Keratinocyte (primary cell): ENCODE measurements at regions not wholly inside any gene's neighbourhood (a gene's known extent, or its start where the extent isn't known, plus 50 kb on each side); places are given as distances from the start of the nearest gene placed in this dataset.

Source experiments
- DNase-seq: peaks from one replicate; pipeline ENCODE4 v3.0.0-alpha.2; 2011; ENCODE audit warnings: low read depth, missing footprints, low spot score
- FAIRE-seq: peaks from 2 replicates; lab custom pipeline; 2011; peaks lifted over from hg19 to GRCh38; lab: Jason Lieb, UNC
- H2AFZ ChIP-seq: 2 replicates; pipeline ENCODE4 v1.6.0; 2012; ENCODE audit warnings: low read length, control low read depth, inconsistent platforms; ENCODE audit not compliant: control insufficient read depth
- H3K27ac ChIP-seq: 2 replicates; pipeline ENCODE4 v1.5.1; 2011; ENCODE audit warnings: low read length; ENCODE audit not compliant: control insufficient read depth, insufficient read depth
- H3K27me3 ChIP-seq: 3 replicates; pipeline ENCODE4 v1.6.0; 2011; ENCODE audit warnings: low read length; ENCODE audit not compliant: control insufficient read depth, insufficient read depth; ENCODE audit errors: extremely low read depth
- H3K36me3 ChIP-seq, 2 experiments: 2 replicates in 1 of 2; 3 replicates in 1 of 2; pipeline ENCODE4 v1.5.1; 2011; ENCODE audit warnings: low read length in 2 of 2, mild to moderate bottlenecking in 1 of 2; ENCODE audit not compliant: control insufficient read depth in 2 of 2, insufficient read depth in 2 of 2; ENCODE audit errors: extremely low read depth in 1 of 2
- H3K4me1 ChIP-seq: 3 replicates; pipeline ENCODE4 v1.5.1; 2011; ENCODE audit warnings: low read length; ENCODE audit not compliant: control insufficient read depth, insufficient read depth; ENCODE audit errors: extremely low read depth
- H3K4me2 ChIP-seq: 3 replicates; pipeline ENCODE4 v1.6.0; 2011; ENCODE audit warnings: low read depth, low read length; ENCODE audit not compliant: control insufficient read depth, insufficient read depth; ENCODE audit errors: extremely low read depth
- H3K4me3 ChIP-seq, 3 experiments: fragments of 200-600 bp in 1 of 3; sonication (generic) in 1 of 3; 2 replicates in 2 of 3; 3 replicates in 1 of 3; pipeline ENCODE4 v1.5.1; 2011 to 2016; ENCODE audit warnings: low read length in 3 of 3, mild to moderate bottlenecking in 3 of 3, control low read depth in 2 of 3, inconsistent platforms in 1 of 3, low read depth in 1 of 3, mixed read lengths in 1 of 3, mixed run types in 1 of 3, moderate library complexity in 1 of 3; ENCODE audit not compliant: control insufficient read depth in 2 of 3, insufficient read depth in 2 of 3; ENCODE audit errors: extremely low read depth in 1 of 3
- H3K79me2 ChIP-seq: 2 replicates; pipeline ENCODE4 v1.6.0; 2012; ENCODE audit warnings: low read length; ENCODE audit not compliant: control insufficient read depth, insufficient read depth
- H3K9ac ChIP-seq: 3 replicates; pipeline ENCODE4 v1.6.0; 2011; ENCODE audit warnings: low read length; ENCODE audit not compliant: control insufficient read depth, insufficient read depth; ENCODE audit errors: extremely low read depth
- H3K9me1 ChIP-seq: 3 replicates; pipeline ENCODE4 v1.6.0; 2011; ENCODE audit warnings: low read length; ENCODE audit not compliant: control insufficient read depth, insufficient read depth; ENCODE audit errors: extremely low read depth
- H3K9me3 ChIP-seq: 2 replicates; pipeline ENCODE4 v1.5.1; 2012; ENCODE audit warnings: low read depth, low read length; ENCODE audit not compliant: control insufficient read depth
- H4K20me1 ChIP-seq: 3 replicates; pipeline ENCODE4 v1.6.0; 2011; ENCODE audit warnings: low read length; ENCODE audit not compliant: control insufficient read depth, insufficient read depth; ENCODE audit errors: extremely low read depth
- EZH2 ChIP-seq: IDR thresholded peaks from one replicate; pipeline ENCODE4 v1.6.1; 2012; ENCODE audit warnings: inconsistent platforms, mild to moderate bottlenecking, low read length, moderate library complexity
- dilution Hi-C: fragments of 300-500 bp; cut with MboI; formaldehyde crosslinking; loops from one replicate; pipeline ENCODE4 v1.7.0; 2020; ENCODE audit warnings: low sequenced_read_pairs; ENCODE audit not compliant: extremely low pct_ligation_motif_present
- TF ChIP-seq, protein P1 (sequence below), 3 experiments: IDR thresholded peaks in 1 of 3; conservative IDR thresholded peaks in 1 of 3; optimal IDR thresholded peaks in 1 of 3; 2 replicates in 2 of 3; 3 replicates in 1 of 3; pipeline versions ENCODE3 to v1.5.1; 2011; ENCODE audit warnings: low read length in 3 of 3, mild to moderate bottlenecking in 3 of 3, moderate library complexity in 2 of 3, control low read depth in 1 of 3, inconsistent platforms in 1 of 3; ENCODE audit not compliant: insufficient read depth in 2 of 3; ENCODE audit errors: extremely low read depth in 1 of 3

GRCh38 chr3:107238787-107239186, 138.5 kb upstream of the CCDC54 start:
- no peak overlapping the region for H3K4me2 ChIP-seq
- no peaks in the 10 kb centered on the region for H3K9me1 ChIP-seq
- no peak overlapping the region for H3K4me3 ChIP-seq
- no peak overlapping the region for H3K9ac ChIP-seq
- H3K9me3 ChIP-seq: no peaks in the 10 kb centered on the region
- H3K27ac ChIP-seq: no peak overlapping the region
- H3K4me1 ChIP-seq: peaks cover 23% of the 10 kb centered on the region
- peaks cover 31% of the 10 kb centered on the region for H3K79me2 ChIP-seq
- dilution Hi-C loops: no loop called here
- no peaks in the 10 kb centered on the region for H4K20me1 ChIP-seq
- DNase-seq (no peak), FAIRE-seq (no peak)
- H3K27me3 ChIP-seq: no peaks in the 10 kb centered on the region
- no peak overlapping the region for H2AFZ ChIP-seq
- H3K36me3 ChIP-seq: no peaks in the 10 kb centered on the region
- TF ChIP-seq EZH2: no peak
- TF ChIP-seq, protein P1, sequence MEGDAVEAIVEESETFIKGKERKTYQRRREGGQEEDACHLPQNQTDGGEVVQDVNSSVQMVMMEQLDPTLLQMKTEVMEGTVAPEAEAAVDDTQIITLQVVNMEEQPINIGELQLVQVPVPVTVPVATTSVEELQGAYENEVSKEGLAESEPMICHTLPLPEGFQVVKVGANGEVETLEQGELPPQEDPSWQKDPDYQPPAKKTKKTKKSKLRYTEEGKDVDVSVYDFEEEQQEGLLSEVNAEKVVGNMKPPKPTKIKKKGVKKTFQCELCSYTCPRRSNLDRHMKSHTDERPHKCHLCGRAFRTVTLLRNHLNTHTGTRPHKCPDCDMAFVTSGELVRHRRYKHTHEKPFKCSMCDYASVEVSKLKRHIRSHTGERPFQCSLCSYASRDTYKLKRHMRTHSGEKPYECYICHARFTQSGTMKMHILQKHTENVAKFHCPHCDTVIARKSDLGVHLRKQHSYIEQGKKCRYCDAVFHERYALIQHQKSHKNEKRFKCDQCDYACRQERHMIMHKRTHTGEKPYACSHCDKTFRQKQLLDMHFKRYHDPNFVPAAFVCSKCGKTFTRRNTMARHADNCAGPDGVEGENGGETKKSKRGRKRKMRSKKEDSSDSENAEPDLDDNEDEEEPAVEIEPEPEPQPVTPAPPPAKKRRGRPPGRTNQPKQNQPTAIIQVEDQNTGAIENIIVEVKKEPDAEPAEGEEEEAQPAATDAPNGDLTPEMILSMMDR (optimal IDR thresholded peaks at IDR 0.05 in 1 of 3, IDR thresholded peaks at IDR 0.05 in 1 of 3, conservative IDR thresholded peaks at IDR 0.05 in 1 of 3; ENCODE audit: extremely low read depth in 1 of 3, insufficient read depth in 2 of 3, low read length in 3 of 3): no peak

DNA sequence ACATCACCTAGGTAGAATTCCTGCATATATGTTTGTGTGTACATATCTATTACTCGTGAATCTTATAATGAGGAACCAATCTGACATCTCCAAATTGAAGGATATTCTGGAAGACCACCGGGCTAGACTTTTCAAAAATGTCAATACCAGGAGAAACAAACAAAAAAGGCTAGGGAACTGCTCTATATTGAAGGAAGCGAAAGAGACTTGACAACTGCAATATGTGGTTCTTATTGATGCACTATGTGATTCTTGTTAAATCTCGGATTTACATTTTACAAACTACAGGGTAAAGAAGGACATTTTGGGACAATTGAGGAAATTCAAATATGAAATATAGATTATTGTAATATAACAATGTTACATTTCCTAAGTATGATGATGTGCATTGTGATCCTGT, 137.5 kb upstream of the CCDC54 start:
- no peak for FAIRE-seq
- Histone ChIP-seq H3K9ac (no peak overlapping the region), H2AFZ (no peak overlapping the region), H3K4me1 (peaks cover 23% of the 10 kb centered on the region), H3K27me3 (no peaks in the 10 kb centered on the region), H3K79me2 (peaks cover 39% of the 10 kb centered on the region), H3K36me3 (no peaks in the 10 kb centered on the region), H3K4me3 (peak overlapping the region in 2 of 3 experiments; percentile 80 to 96), H3K9me1 (no peaks in the 10 kb centered on the region), H3K27ac (no peak overlapping the region), H3K9me3 (no peaks in the 10 kb centered on the region), H4K20me1 (no peaks in the 10 kb centered on the region), H3K4me2 (peak overlapping the region; percentile 79)
- no peak for DNase-seq
- dilution Hi-C loops: no loop called here
- TF ChIP-seq, protein P1 (optimal IDR thresholded peaks at IDR 0.05 in 1 of 3, IDR thresholded peaks at IDR 0.05 in 1 of 3, conservative IDR thresholded peaks at IDR 0.05 in 1 of 3; ENCODE audit: extremely low read depth in 1 of 3, insufficient read depth in 2 of 3, low read length in 3 of 3): no peak
- no peak for TF ChIP-seq EZH2
